OCI-LY3 (cell line): ENCODE measurements at regions not wholly inside any gene's neighbourhood (a gene's known extent, or its start where the extent isn't known, plus 50 kb on each side); places are given as distances from the start of the nearest gene placed in this dataset.

Experiments used
- H2AFZ ChIP-seq: fragments of 200-600, 300-600 bp; shearing (Covaris generic); 2 replicates; pipeline ENCODE4 v1.6.0; 2014; ENCODE audit warnings: antibody characterized with exemption, low read depth, low read length
- H3K27ac ChIP-seq: fragments of 200-600, 300-600 bp; sonication (generic); 2 replicates; pipeline ENCODE4 v1.5.1; 2014; ENCODE audit warnings: mild to moderate bottlenecking, low read length, moderate library complexity, mixed read lengths
- H3K27me3 ChIP-seq: fragments of 200-600, 300-600 bp; sonication (generic); 2 replicates; pipeline ENCODE4 v1.6.1; 2014; ENCODE audit warnings: low read depth, low read length, mixed read lengths
- H3K36me3 ChIP-seq: fragments of 200-600, 300-600 bp; sonication (generic); replicated peaks from 2 replicates; pipeline ENCODE3; 2014; ENCODE audit warnings: low read depth, low read length, mixed read lengths
- H3K4me1 ChIP-seq: fragments of 300-600, 200-600 bp; sonication (generic); 2 replicates; pipeline ENCODE4 v1.6.1; 2014; ENCODE audit warnings: low read length, mixed read lengths
- H3K4me2 ChIP-seq: fragments of 200-600, 300-600 bp; sonication (generic); 2 replicates; pipeline ENCODE4 v1.6.1; 2014; ENCODE audit warnings: low read length, mixed read lengths
- H3K4me3 ChIP-seq: fragments of 300-600, 200-600 bp; sonication (generic); 2 replicates; pipeline ENCODE4 v1.5.1; 2014; ENCODE audit warnings: antibody characterized with exemption, mild to moderate bottlenecking, low read length, moderate library complexity
- H3K79me2 ChIP-seq: fragments of 300-600, 200-600 bp; shearing (Covaris generic); 2 replicates; pipeline ENCODE4 v1.6.1; 2014; ENCODE audit warnings: mild to moderate bottlenecking, low read length, mixed read lengths
- H3K9ac ChIP-seq: fragments of 300-600, 200-600 bp; shearing (Covaris generic); 2 replicates; pipeline ENCODE4 v1.6.0; 2014; ENCODE audit warnings: mild to moderate bottlenecking, low read length, moderate library complexity
- H3K9me3 ChIP-seq: fragments of 200-600, 300-600 bp; shearing (Covaris generic); 2 replicates; pipeline ENCODE4 v1.6.1; 2014; ENCODE audit warnings: low read length, mixed read lengths; ENCODE audit not compliant: insufficient read depth
- H4K20me1 ChIP-seq: fragments of 200-600, 300-600 bp; sonication (generic); 2 replicates; pipeline ENCODE4 v1.6.1; 2016; ENCODE audit warnings: low read length, mixed read lengths; ENCODE audit not compliant: insufficient read depth
- CTCF ChIP-seq: fragments of 200-600, 300-600 bp; sonication (generic); IDR thresholded peaks from 2 replicates; pipeline ENCODE4 v1.5.1; 2014; ENCODE audit warnings: antibody characterized with exemption, low read length, low read depth
- EZH2phosphoT487 ChIP-seq: fragments of 200-600 bp; shearing (Covaris generic); IDR thresholded peaks from 2 replicates; pipeline ENCODE4 v1.6.1; 2018; ENCODE audit warnings: antibody characterized with exemption, mixed run types, low read depth

GRCh38 chr1:221109930-221110329, 230.7 kb downstream of the HLX start:
- Histone ChIP-seq H3K4me1 (peaks cover 10% of the 10 kb centered on the region), H3K27ac (no peak overlapping the region), H3K27me3 (no peaks in the 10 kb centered on the region), H3K79me2 (no peaks in the 10 kb centered on the region), H3K9me3 (no peaks in the 10 kb centered on the region), H3K4me3 (no peak overlapping the region), H3K9ac (no peak overlapping the region), H3K36me3 (no peaks in the 10 kb centered on the region), H4K20me1 (no peaks in the 10 kb centered on the region), H3K4me2 (no peak overlapping the region), H2AFZ (no peak overlapping the region)
- TF ChIP-seq EZH2phosphoT487 (no peak), CTCF (no peak)

DNA sequence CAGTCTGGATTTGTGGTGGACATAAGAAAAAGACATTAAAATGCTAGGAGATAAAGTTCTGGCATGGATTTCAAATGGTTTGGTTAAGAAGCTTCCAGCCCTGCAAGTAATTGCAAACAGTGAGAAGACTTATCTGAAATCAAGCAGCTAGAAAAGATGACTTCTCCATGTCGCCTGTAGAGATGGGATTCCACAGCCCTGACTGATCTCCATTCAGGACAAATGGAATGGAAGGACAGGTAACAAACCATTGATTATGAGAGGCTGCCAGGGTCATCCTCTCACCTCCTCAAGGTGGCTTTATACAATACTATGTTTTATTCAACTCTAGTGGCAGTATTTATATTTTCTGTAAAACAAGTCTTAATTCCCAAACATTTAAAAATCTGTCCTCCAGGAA, 237.9 kb downstream of the HLX start:
- Histone ChIP-seq H3K4me1 (no peaks in the 10 kb centered on the region), H3K4me2 (no peak overlapping the region), H4K20me1 (no peaks in the 10 kb centered on the region), H3K27ac (no peak overlapping the region), H3K4me3 (no peak overlapping the region), H3K79me2 (no peaks in the 10 kb centered on the region), H3K9me3 (no peaks in the 10 kb centered on the region), H2AFZ (no peak overlapping the region), H3K9ac (no peak overlapping the region), H3K27me3 (no peaks in the 10 kb centered on the region; the same call in 1 of the 2 replicates), H3K36me3 (no peaks in the 10 kb centered on the region)
- TF ChIP-seq EZH2phosphoT487 (no peak), CTCF (no peak)

- no peaks in the 10 kb centered on the region for H3K79me2 ChIP-seq
- H3K27ac ChIP-seq = no peak overlapping the region
- no peak overlapping the region for H2AFZ ChIP-seq
- no peaks in the 10 kb centered on the region for H4K20me1 ChIP-seq
- no peak overlapping the region for H3K4me2 ChIP-seq
- H3K9ac ChIP-seq = no peak overlapping the region
- no peaks in the 10 kb centered on the region for H3K36me3 ChIP-seq
- TF ChIP-seq CTCF = no peak
- no peak for TF ChIP-seq EZH2phosphoT487
- H3K4me3 ChIP-seq = no peak overlapping the region
- H3K4me1 ChIP-seq = no peaks in the 10 kb centered on the region
- no peaks in the 10 kb centered on the region; the same call in 1 of the 2 replicates for H3K27me3 ChIP-seq
- H3K9me3 ChIP-seq = no peaks in the 10 kb centered on the region
Observed at GRCh38 chr1:221117548-221117951, 238.3 kb downstream of the HLX start.

GRCh38 chr1:221118176-221118937, 239.1 kb downstream of the HLX start:
- Histone ChIP-seq H3K9ac (no peak overlapping the region), H2AFZ (no peak overlapping the region), H3K9me3 (no peaks in the 10 kb centered on the region), H4K20me1 (no peaks in the 10 kb centered on the region), H3K79me2 (no peaks in the 10 kb centered on the region), H3K27me3 (no peaks in the 10 kb centered on the region; the same call in 1 of the 2 replicates), H3K27ac (no peak overlapping the region), H3K4me3 (no peak overlapping the region), H3K36me3 (no peaks in the 10 kb centered on the region), H3K4me1 (no peaks in the 10 kb centered on the region), H3K4me2 (no peak overlapping the region)
- TF ChIP-seq EZH2phosphoT487 (no peak), CTCF (no peak)
